H54 (cell line): ENCODE measurements at regions not wholly inside any gene's neighbourhood (a gene's known extent, or its start where the extent isn't known, plus 50 kb on each side); places are given as distances from the start of the nearest gene placed in this dataset.
A peak's percentile ranks its signal among the peaks of the same experiment; 100 is the strongest.

Experiments used
- DNase-seq: peaks from one replicate; pipeline ENCODE4 v3.0.0; 2011; ENCODE audit warnings: low spot score, mixed read lengths; ENCODE audit not compliant: insufficient read length
- FAIRE-seq: peaks from 3 replicates; lab custom pipeline; 2011; peaks lifted over from hg19 to GRCh38; lab: Jason Lieb, UNC
- POLR2A ChIP-seq: IDR thresholded peaks from 2 replicates; pipeline ENCODE4 v1.6.1; 2011; ENCODE audit warnings: low read depth, mild to moderate bottlenecking, low read length

- FAIRE-seq (no peak), DNase-seq (no peak)
- no peak for TF ChIP-seq POLR2A
These were observed 946.8 kb upstream of the SOX9 start for GRCh38 chr17:71173991-71174390.

- FAIRE-seq: no peak
- no peak for TF ChIP-seq POLR2A
- DNase-seq: no peak
These were observed 944.5 kb upstream of the SOX9 start for GRCh38 chr17:71176331-71176730.

- peak; percentile 65 for FAIRE-seq
- DNase-seq: no peak
- no peak for TF ChIP-seq POLR2A
These were observed 943.8 kb upstream of the SOX9 start for GRCh38 chr17:71176928-71177443.

GRCh38 chr17:71180801-71181385, 939.9 kb upstream of the SOX9 start:
- FAIRE-seq (peak; percentile 70), DNase-seq (no peak)
- TF ChIP-seq POLR2A: no peak

GRCh38 chr17:71183066-71183660, 937.7 kb upstream of the SOX9 start:
- FAIRE-seq (no peak), DNase-seq (no peak)
- no peak for TF ChIP-seq POLR2A

GRCh38 chr17:71184716-71185115, 936.1 kb upstream of the SOX9 start:
- FAIRE-seq (peak; percentile 23), DNase-seq (no peak)
- no peak for TF ChIP-seq POLR2A

- TF ChIP-seq POLR2A: no peak
- no peak for FAIRE-seq
- no peak for DNase-seq
These were observed 933.5 kb upstream of the SOX9 start for GRCh38 chr17:71187145-71187878.

GRCh38 chr17:71188811-71189492, 931.9 kb upstream of the SOX9 start:
- FAIRE-seq: peak; percentile 97
- DNase-seq: peak; percentile 33
- TF ChIP-seq POLR2A: no peak

- DNase-seq (no peak), FAIRE-seq (no peak)
- no peak for TF ChIP-seq POLR2A
These were observed 931.4 kb upstream of the SOX9 start for GRCh38 chr17:71189493-71189831.

GRCh38 chr17:71192039-71192555, 928.7 kb upstream of the SOX9 start:
- no peak for TF ChIP-seq POLR2A
- FAIRE-seq: no peak
- DNase-seq: no peak

GRCh38 chr17:71192848-71193247, 928.0 kb upstream of the SOX9 start:
- DNase-seq (no peak), FAIRE-seq (peak; percentile 11)
- no peak for TF ChIP-seq POLR2A

- DNase-seq (no peak), FAIRE-seq (peak; percentile 6)
- TF ChIP-seq POLR2A: no peak
These were observed 920.2 kb upstream of the SOX9 start for GRCh38 chr17:71200597-71200996.

GRCh38 chr17:71201639-71202038, 919.2 kb upstream of the SOX9 start:
- no peak for TF ChIP-seq POLR2A
- DNase-seq (no peak), FAIRE-seq (no peak)

- FAIRE-seq (no peak), DNase-seq (no peak)
- TF ChIP-seq POLR2A: no peak
These were observed 918.4 kb upstream of the SOX9 start for GRCh38 chr17:71202449-71202848.
